NCI-H526 treated with DMSO at 0.1 percent for 48 hours (cell line): ENCODE measurements at regions not wholly inside any gene's neighbourhood (a gene's known extent, or its start where the extent isn't known, plus 50 kb on each side); places are given as distances from the start of the nearest gene placed in this dataset.
"Not testable (repeated sequence)": the region's sequence is repeated elsewhere in the genome, so short reads cannot be mapped to it uniquely, and the experiment has no call there.

ENCODE experiments used
- DNase-seq: peaks from one replicate; lab custom pipeline; 2025; lab: John Stamatoyannopoulos, UW

DNA sequence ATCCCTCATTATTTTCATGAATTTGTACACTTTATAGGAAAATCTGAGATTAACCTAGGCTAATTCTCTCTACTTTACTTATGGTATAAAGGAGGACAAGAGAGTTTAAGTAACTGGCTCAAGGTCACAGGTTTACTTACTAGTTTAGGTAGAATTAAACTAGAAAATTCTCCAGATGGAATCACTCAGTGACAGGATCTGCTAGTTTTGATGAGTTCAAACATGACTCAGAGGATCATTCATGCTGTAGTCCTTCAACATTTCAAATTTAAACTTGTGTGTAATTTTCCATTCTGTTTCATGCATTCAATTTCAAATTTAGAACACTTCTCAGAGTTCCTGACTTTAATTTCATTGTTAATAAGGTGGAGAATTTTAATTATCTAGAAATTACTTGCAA is 485.7 kb upstream of the TUSC1 start:
- DNase-seq, result no peak

DNA sequence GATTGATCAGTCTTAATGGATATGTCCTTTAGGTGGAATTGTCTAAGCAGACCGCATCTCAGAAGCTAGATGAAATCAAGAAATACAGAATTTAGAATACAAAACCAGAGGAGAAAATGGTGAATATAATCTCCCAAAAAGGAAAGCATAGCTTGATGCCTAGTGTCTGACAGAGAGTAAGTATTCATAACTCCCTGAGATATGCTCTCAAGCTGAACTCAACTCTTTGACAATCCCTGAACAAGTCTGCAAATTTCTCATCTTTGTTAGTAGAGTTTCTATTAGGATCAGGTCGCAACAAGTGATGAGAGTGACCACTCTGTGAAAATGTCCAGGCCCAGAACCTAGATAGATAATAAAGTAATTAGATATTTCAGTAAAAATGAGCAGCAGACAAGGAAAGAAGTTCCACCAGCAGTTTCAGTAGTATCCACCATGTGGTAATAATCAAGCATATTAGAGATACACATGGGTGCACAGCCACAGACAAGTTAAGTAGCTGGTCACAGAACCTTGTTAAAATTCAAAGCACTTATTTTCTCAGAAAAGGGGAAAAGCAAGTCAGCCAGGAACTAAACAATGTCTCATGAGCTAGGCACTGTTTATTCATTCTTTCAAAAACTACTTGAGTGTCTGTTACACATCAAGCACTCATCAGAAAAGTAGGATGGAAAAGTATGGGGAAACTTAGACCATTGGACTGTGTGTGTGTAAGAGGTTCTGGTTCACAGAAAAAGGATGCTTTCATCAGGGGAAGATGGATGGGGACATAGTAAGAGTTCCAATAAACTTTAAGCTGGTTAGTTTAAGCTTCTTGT is 481.5 kb upstream of the TUSC1 start:
- no peak for DNase-seq

GRCh38 chr9:26158631-26159150 is 480.4 kb upstream of the TUSC1 start:
- DNase-seq, result no peak

GRCh38 chr9:26157411-26157810 is 479.2 kb upstream of the TUSC1 start:
- DNase-seq, result no peak

- DNase-seq, result no peak
Measured at GRCh38 chr9:26152350-26152749, 474.1 kb upstream of the TUSC1 start.

- no peak for DNase-seq
Measured at GRCh38 chr9:26148128-26148527, 469.9 kb upstream of the TUSC1 start.

- DNase-seq, result no peak
Measured at GRCh38 chr9:26145938-26146337, 467.7 kb upstream of the TUSC1 start.

GRCh38 chr9:26142631-26143030 is 464.4 kb upstream of the TUSC1 start:
- no peak for DNase-seq

DNA sequence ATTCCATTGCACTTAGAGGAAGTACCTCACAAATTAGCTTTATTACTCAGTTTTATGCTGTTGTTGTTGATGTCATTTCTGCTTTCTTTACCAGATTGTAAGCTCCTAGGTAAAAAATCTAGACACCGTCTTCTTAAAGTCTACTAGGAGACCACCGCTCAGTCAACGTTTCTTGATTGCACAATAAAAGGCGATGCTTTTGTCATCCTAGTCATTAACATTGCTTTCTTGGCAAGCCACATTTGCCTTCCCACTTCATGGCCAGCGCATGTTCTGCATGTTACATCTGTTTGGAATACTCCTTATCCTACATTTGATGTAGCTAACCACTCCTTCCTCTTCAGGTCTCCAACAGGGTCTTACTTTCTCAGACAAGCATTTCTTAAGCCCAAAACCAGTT is 464.0 kb upstream of the TUSC1 start:
- no peak for DNase-seq

DNA sequence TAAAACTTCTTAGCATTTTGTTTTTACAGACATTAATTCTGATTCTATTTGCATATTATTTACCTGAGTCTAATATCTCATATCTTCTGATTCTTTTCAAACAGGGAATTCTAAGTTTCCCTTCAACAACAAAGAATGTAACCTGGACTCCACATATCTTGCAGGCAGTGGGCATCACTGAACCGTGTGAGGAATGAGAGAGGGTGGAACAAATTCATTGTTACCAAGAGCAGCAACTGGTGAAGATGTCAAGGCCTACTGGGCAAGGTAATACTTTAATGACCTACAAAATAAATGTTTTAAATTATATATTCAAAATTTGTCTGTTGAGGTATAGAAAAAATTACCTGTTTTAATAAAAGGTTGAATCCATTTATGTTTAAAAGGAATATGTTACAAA is 455.3 kb upstream of the TUSC1 start:
- DNase-seq, result no peak

GRCh38 chr9:26132746-26133312 is 454.6 kb upstream of the TUSC1 start:
- DNase-seq, result no peak

DNA sequence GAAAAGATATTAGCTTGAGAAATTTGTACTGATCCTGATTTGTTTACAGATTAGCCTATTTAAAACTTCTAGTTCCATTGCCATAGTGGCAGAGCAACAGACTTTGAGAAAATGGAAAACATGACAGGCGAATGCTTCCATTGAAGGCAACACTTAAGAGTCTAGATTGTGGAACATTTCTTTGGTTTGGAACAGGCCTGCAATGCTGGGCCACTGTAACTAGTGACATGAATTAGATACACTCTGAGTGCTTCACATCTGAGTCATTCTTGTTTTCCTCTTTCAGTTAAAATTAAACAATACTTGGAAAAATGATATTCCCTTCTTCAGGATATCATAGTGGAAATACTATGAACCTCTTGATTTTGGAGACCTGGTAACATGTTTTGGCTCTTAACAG is 453.6 kb upstream of the TUSC1 start:
- no peak for DNase-seq

DNA sequence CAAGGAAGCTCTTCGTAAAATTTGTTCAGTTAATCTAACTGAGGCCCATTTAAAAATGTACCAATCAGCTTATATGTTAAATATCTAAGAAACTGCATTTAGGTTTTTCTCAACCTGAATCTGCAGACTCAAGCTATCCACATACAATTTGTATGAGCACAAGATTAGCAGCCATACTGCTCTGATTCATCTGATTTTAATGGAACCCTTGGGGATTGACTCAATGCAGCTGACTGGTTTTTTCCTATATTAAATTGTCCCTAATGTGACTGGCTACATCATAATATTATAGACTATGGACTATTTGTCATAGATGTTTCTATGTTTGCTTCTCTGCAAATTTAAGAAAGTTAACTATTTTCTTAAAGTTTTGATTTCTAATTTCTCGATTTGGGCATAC is 451.0 kb upstream of the TUSC1 start:
- no peak for DNase-seq

DNA sequence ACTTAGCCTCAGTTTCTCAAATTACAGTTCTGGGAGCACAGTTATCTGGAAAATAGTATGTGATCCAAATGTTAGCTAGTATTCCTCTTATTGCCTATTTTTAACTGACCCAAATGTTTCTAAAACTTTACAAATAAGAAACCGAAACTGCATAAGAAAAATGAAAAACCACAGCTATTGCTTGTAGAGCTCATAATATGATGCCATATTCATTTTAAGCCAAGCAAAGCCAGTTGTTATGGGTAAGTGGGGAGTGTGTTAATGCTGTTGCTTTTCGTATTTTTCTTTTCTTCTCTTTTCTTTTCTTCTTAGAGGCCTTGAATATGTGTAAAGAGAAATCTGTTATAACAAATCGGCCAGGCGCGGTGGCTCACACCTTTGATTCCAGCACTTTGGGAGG is 447.4 kb upstream of the TUSC1 start:
- no peak for DNase-seq

DNA sequence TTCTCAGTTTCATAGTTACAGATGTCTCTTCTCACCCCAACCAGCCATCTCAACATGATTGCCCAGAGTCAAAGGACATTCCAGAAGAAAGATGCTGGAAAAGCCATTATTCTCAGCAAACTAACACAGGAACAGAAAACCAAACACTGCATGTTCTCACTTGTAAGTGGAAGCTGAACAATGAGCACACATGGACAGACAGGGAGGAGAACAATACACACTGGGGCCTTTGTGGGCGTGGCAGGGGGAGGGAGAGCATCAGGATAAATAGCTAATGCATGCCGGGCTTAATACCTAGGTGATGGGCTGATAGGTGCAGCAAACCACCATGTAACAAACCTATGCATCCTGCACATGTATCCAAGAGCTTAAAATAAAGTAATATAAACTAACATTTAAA is 437.8 kb upstream of the TUSC1 start:
- not testable (repeated sequence) for DNase-seq

GRCh38 chr9:26112724-26113123 is 434.5 kb upstream of the TUSC1 start:
- DNase-seq, result no peak

DNA sequence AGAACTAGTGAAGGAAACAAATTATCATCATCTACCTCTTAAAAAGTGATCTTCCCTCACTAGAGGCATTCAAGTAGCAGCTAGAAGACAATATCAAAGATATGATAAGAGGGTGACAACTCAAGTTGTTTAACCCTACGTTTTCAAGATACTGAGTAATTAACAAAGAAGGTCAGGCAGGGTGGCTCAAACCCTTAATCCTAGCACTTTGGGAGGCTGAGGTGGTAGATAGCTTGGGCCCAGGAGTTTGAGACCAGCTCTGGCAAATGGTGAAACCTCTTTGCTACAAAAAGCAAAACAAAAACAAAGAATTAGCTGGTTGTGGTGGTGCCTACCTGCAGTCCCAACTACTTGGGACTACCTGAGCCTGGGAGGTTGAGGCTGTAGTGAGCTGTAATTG is 408.2 kb upstream of the TUSC1 start:
- DNase-seq, result no peak

GRCh38 chr9:26081847-26082246 is 403.6 kb upstream of the TUSC1 start:
- DNase-seq, result no peak

GRCh38 chr9:26078706-26079105 is 400.5 kb upstream of the TUSC1 start:
- no peak for DNase-seq

DNA sequence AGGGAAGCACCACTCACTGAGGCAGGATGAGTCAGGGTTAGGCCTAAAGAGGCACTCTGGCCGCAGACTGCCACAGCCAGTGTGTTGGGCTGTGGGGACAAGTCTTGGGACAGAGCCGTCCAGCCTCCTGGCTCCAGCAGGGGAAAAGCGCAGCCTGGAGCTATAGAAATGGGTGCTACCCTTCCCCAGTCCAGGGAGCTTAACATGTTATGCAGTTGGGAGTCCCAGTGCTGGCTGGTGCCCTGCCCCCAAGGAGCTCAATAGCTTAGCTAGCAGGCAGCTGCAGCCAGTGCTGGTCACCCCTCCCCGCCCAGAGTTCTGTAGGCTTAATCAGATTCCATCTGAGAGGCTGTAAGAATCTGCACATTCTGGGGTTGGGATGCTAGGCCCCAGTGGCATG is 399.6 kb upstream of the TUSC1 start:
- no peak for DNase-seq

- no peak for DNase-seq
Measured at GRCh38 chr9:26067608-26068007, 389.4 kb upstream of the TUSC1 start.

GRCh38 chr9:26066237-26066636 is 388.0 kb upstream of the TUSC1 start:
- DNase-seq, result no peak

GRCh38 chr9:26061948-26062575 is 383.8 kb upstream of the TUSC1 start:
- no peak for DNase-seq
